ENCODE measurements at regions not wholly inside any gene's neighbourhood (a gene's known extent, or its start where the extent isn't known, plus 50 kb on each side); places are given as distances from the start of the nearest gene placed in this dataset.

- no peak for TF ChIP-seq CTCF (IDR thresholded peaks at IDR 0.05; ENCODE audit: insufficient read depth, low read depth, low read length, missing control alignments)
- DNase-seq (ENCODE audit: low read depth) = no peak
- no peak overlapping the region for H3K4me3 ChIP-seq (ENCODE audit: low read depth, low read length)
Observed at GRCh38 chr11:112320668-112321067, 60.0 kb upstream of the PLET1 start.

GRCh38 chr11:112321501-112322172, 61.0 kb upstream of the PLET1 start:
- peak; percentile 15 for DNase-seq (ENCODE audit: low read depth)
- TF ChIP-seq CTCF (IDR thresholded peaks at IDR 0.05; ENCODE audit: insufficient read depth, low read depth, low read length, missing control alignments) = no peak

GRCh38 chr11:112322173-112322790, 61.6 kb upstream of the PLET1 start:
- H3K4me3 ChIP-seq (ENCODE audit: low read depth, low read length) = no peak overlapping the region
- no peak for TF ChIP-seq CTCF (IDR thresholded peaks at IDR 0.05; ENCODE audit: insufficient read depth, low read depth, low read length, missing control alignments)
- no peak for DNase-seq (ENCODE audit: low read depth)

More at GRCh38 chr11:112321501-112322172, 61.0 kb upstream of the PLET1 start:
- H3K4me3 ChIP-seq (ENCODE audit: low read depth, low read length) = no peak overlapping the region

- TF ChIP-seq CTCF (IDR thresholded peaks at IDR 0.05; ENCODE audit: insufficient read depth, low read depth, low read length, missing control alignments) = no peak
- no peak overlapping the region for H3K4me3 ChIP-seq (ENCODE audit: low read depth, low read length)
- no peak for DNase-seq (ENCODE audit: low read depth)
Observed at GRCh38 chr11:112334381-112334780, 73.7 kb upstream of the PLET1 start.

GRCh38 chr11:112336356-112336886, 75.8 kb upstream of the PLET1 start:
- H3K4me3 ChIP-seq (ENCODE audit: low read depth, low read length) = no peak overlapping the region
- TF ChIP-seq CTCF (IDR thresholded peaks at IDR 0.05; ENCODE audit: insufficient read depth, low read depth, low read length, missing control alignments) = no peak
- no peak for DNase-seq (ENCODE audit: low read depth)

DNA sequence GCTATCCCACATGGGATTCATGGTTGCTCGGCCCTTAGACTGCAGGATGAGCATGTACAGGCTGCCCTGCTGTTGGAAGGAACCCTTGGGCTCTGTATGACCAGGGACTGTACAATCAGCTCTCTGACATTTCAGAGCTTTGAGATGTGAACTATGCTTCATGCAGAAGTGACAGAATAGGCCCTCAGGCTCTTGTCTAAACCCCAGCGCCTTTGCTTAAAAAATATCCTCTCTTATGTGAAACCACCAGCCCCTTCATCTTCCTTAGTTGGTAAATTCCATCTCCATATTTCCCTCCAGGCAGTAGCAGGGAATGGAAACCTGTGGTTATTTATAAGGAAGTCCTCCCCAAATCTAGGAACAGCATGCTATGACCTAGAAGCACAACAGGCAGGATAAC, 78.9 kb upstream of the PLET1 start:
- TF ChIP-seq CTCF (IDR thresholded peaks at IDR 0.05; ENCODE audit: insufficient read depth, low read depth, low read length, missing control alignments) = no peak
- no peak for DNase-seq (ENCODE audit: low read depth)
- no peak overlapping the region for H3K4me3 ChIP-seq (ENCODE audit: low read depth, low read length)
